UCSD-AML1 (cell line): ENCODE measurements at regions not wholly inside any gene's neighbourhood (a gene's known extent, or its start where the extent isn't known, plus 50 kb on each side); places are given as distances from the start of the nearest gene placed in this dataset.

Experiments
- DNase-seq: peaks from one replicate; lab custom pipeline; 2025; ENCODE audit not compliant: unreplicated experiment; lab: John Stamatoyannopoulos, UW

GRCh38 chr7:17477182-17477581 lies 178.7 kb downstream of the AHR start:
- no peak for DNase-seq

GRCh38 chr7:17481118-17481517 lies 182.7 kb downstream of the AHR start:
- no peak for DNase-seq

- DNase-seq: no peak
These were observed 186.9 kb downstream of the AHR start for GRCh38 chr7:17485368-17485767.

- no peak for DNase-seq
These were observed 187.5 kb downstream of the AHR start for GRCh38 chr7:17485904-17486303.

GRCh38 chr7:17486835-17487234 lies 188.4 kb downstream of the AHR start:
- no peak for DNase-seq

GRCh38 chr7:17487343-17487742 lies 188.9 kb downstream of the AHR start:
- DNase-seq: no peak

GRCh38 chr7:17488829-17489228 lies 190.4 kb downstream of the AHR start:
- DNase-seq: no peak

GRCh38 chr7:17489961-17490360 lies 191.5 kb downstream of the AHR start:
- DNase-seq: no peak

GRCh38 chr7:17490825-17491224 lies 192.4 kb downstream of the AHR start:
- DNase-seq: no peak

- no peak for DNase-seq
These were observed 194.0 kb downstream of the AHR start for GRCh38 chr7:17492437-17492836.

GRCh38 chr7:17493446-17493845 lies 195.0 kb downstream of the AHR start:
- DNase-seq: no peak

- DNase-seq: no peak
These were observed 197.4 kb downstream of the AHR start for GRCh38 chr7:17495655-17496394.

GRCh38 chr7:17497136-17497535 lies 198.7 kb downstream of the AHR start:
- DNase-seq: no peak

- no peak for DNase-seq
These were observed 199.2 kb downstream of the AHR start for GRCh38 chr7:17497549-17498167.

GRCh38 chr7:17498230-17498629 lies 199.8 kb downstream of the AHR start:
- DNase-seq: no peak

- no peak for DNase-seq
These were observed 202.3 kb downstream of the AHR start for GRCh38 chr7:17500736-17501135.

GRCh38 chr7:17501441-17502212 lies 203.2 kb downstream of the AHR start:
- DNase-seq: no peak

GRCh38 chr7:17502213-17503060 lies 204.0 kb downstream of the AHR start:
- no peak for DNase-seq

GRCh38 chr7:17506095-17506494 lies 207.6 kb downstream of the AHR start:
- no peak for DNase-seq

- DNase-seq: no peak
These were observed 208.1 kb downstream of the AHR start for GRCh38 chr7:17506596-17506995.

- DNase-seq: no peak
These were observed 209.3 kb downstream of the AHR start for GRCh38 chr7:17507717-17508116.
